ENCODE measurements at regions not wholly inside any gene's neighbourhood (a gene's known extent, or its start where the extent isn't known, plus 50 kb on each side); places are given as distances from the start of the nearest gene placed in this dataset.
A peak's percentile ranks its signal among the peaks of the same experiment; 100 is the strongest.
"Not testable (repeated sequence)": the region's sequence is repeated elsewhere in the genome, so short reads cannot be mapped to it uniquely, and the experiment has no call there.

DNA sequence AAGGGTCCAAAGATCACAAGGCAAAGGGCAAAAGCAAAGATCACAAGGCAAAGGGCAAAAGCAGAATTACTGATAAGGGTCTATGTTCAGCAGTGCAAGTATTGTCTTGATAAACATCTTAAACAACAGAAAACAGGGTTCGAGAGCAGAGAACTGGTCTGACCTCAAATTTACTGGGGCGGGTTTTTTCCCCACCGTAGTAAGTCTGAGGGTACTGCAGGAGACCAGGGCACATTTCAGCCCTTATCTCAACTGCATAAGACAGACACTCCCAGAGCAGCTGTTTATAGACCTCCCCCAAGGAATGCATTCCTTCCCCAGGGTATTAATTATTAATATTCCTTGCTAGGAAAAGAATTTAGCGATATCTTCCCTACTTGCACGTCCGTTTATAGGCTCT is 61.3 kb downstream of the ZNF860 start:
- H3K9me3 ChIP-seq = peaks cover 0 to 14% (median 8%) of the 10 kb centered on the region in 4 donors
- not testable (repeated sequence) for H3K36me3 ChIP-seq; DNase-seq; ATAC-seq (ENCODE audit: low FRiP score in 2 of 2); H3K27ac ChIP-seq; H3K27me3 ChIP-seq; H3K4me3 ChIP-seq
- peaks cover 7 to 17% (median 12%) of the 10 kb centered on the region in 4 donors for H3K4me1 ChIP-seq
- WGBS, 2 donors = 75 to 88% methylated on average over 6 of the region's 6 CpGs

- ATAC-seq (ENCODE audit: low FRiP score in 2 of 2) = peak; percentile 53 to 59
- H3K27ac ChIP-seq = peak overlapping the region; percentile 10 to 78 (median 71)
- H3K4me1 ChIP-seq = peaks cover 7 to 17% (median 12%) of the 10 kb centered on the region in 4 donors
- peak in 1 of 2 donors; percentile 61 for DNase-seq
- no peak for TF ChIP-seq POLR2A (IDR thresholded peaks at IDR 0.05)
- TF ChIP-seq POLR2AphosphoS5 (IDR thresholded peaks at IDR 0.05) = peak; percentile 41 to 43
- TF ChIP-seq, protein P1, sequence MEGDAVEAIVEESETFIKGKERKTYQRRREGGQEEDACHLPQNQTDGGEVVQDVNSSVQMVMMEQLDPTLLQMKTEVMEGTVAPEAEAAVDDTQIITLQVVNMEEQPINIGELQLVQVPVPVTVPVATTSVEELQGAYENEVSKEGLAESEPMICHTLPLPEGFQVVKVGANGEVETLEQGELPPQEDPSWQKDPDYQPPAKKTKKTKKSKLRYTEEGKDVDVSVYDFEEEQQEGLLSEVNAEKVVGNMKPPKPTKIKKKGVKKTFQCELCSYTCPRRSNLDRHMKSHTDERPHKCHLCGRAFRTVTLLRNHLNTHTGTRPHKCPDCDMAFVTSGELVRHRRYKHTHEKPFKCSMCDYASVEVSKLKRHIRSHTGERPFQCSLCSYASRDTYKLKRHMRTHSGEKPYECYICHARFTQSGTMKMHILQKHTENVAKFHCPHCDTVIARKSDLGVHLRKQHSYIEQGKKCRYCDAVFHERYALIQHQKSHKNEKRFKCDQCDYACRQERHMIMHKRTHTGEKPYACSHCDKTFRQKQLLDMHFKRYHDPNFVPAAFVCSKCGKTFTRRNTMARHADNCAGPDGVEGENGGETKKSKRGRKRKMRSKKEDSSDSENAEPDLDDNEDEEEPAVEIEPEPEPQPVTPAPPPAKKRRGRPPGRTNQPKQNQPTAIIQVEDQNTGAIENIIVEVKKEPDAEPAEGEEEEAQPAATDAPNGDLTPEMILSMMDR (IDR thresholded peaks at IDR 0.05) = peak in 1 of 6 experiments; percentile 16
- TF ChIP-seq EP300 (IDR thresholded peaks at IDR 0.05) = peak in 1 of 4 donors; percentile 37
- H3K4me3 ChIP-seq = peak overlapping the region in 1 of 4 donors; percentile 6
- H3K27me3 ChIP-seq = no peaks in the 10 kb centered on the region
- peaks cover 0 to 14% (median 8%) of the 10 kb centered on the region in 4 donors for H3K9me3 ChIP-seq
- WGBS, 2 donors = 25 to 32% methylated on average over 5 of the region's 5 CpGs
- H3K36me3 ChIP-seq = no peaks in the 10 kb centered on the region
Observed at GRCh38 chr3:32045091-32045915, 61.1 kb upstream of the GPD1L start.

DNA sequence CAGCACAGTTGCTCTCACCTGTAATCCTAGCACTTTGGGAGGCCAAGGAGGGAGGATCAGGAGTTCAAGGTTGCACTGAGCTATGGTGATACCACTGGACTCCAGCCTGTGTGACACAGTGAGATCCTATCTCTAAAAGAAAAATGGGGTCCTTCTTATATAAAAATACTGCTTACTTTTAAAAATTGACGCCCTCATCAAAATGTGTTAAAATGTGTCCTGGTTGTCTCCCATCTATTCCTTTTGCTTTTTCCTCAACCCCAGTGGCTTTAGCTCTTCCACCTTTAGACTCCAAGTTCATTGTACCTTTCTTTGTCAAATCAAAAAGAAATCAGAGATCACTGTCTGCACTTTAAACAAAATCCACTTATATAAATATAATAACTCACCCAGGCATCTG is 60.3 kb upstream of the GPD1L start:
- no peak for ATAC-seq (ENCODE audit: low FRiP score in 2 of 2)

GRCh38 chr3:32048487-32049182 is 57.8 kb upstream of the GPD1L start:
- no peaks in the 10 kb centered on the region for H3K27me3 ChIP-seq
- H3K9me3 ChIP-seq = no peaks in the 10 kb centered on the region
- peaks cover 7 to 17% (median 12%) of the 10 kb centered on the region in 4 donors for H3K4me1 ChIP-seq
- TF ChIP-seq POLR2A (IDR thresholded peaks at IDR 0.05) = no peak
- DNase-seq = no peak
- no peak overlapping the region for H3K27ac ChIP-seq
- no peaks in the 10 kb centered on the region for H3K36me3 ChIP-seq
- no peak for ATAC-seq (ENCODE audit: low FRiP score in 2 of 2)
- 94 to 98% methylated on average over 4 of the region's 4 CpGs for WGBS, 2 donors
- no peak overlapping the region for H3K4me3 ChIP-seq

More for the DNA sequence above, 60.3 kb upstream of the GPD1L start:
- H3K4me1 ChIP-seq = peaks cover 7 to 17% (median 12%) of the 10 kb centered on the region in 4 donors
- peak overlapping the region; percentile 10 to 78 (median 71) for H3K27ac ChIP-seq
- peaks cover 0 to 14% (median 8%) of the 10 kb centered on the region in 4 donors for H3K9me3 ChIP-seq
- DNase-seq = no peak
- H3K27me3 ChIP-seq = no peaks in the 10 kb centered on the region
- H3K4me3 ChIP-seq = no peak overlapping the region
- TF ChIP-seq EP300 (IDR thresholded peaks at IDR 0.05) = no peak
- no peak for TF ChIP-seq POLR2A (IDR thresholded peaks at IDR 0.05)
- TF ChIP-seq, protein P1 (IDR thresholded peaks at IDR 0.05) = no peak
- no peak for TF ChIP-seq POLR2AphosphoS5 (IDR thresholded peaks at IDR 0.05)
- 97% methylated on average over 1 of the region's 1 CpG for WGBS, 2 donors
- no peaks in the 10 kb centered on the region for H3K36me3 ChIP-seq

GRCh38 chr3:32049916-32050315 is 56.5 kb upstream of the GPD1L start:
- 71 to 100% methylated on average over 1 of the region's 1 CpG for WGBS, 2 donors
- Histone ChIP-seq H3K27ac (no peak overlapping the region), H3K4me3 (no peak overlapping the region), H3K4me1 (peaks cover 6 to 10% (median 9%) of the 10 kb centered on the region in 4 donors), H3K27me3 (no peaks in the 10 kb centered on the region), H3K36me3 (no peaks in the 10 kb centered on the region), H3K9me3 (no peaks in the 10 kb centered on the region)
- TF ChIP-seq, protein P1 (IDR thresholded peaks at IDR 0.05) = no peak
- TF ChIP-seq EP300 (IDR thresholded peaks at IDR 0.05) (no peak), POLR2A (IDR thresholded peaks at IDR 0.05) (no peak), POLR2AphosphoS5 (IDR thresholded peaks at IDR 0.05) (no peak)
- DNase-seq = no peak
- no peak for ATAC-seq (ENCODE audit: low FRiP score in 2 of 2)

- H3K9me3 ChIP-seq; H3K36me3 ChIP-seq; H3K4me1 ChIP-seq; DNase-seq; ATAC-seq (ENCODE audit: low FRiP score in 2 of 2); H3K27me3 ChIP-seq; H3K4me3 ChIP-seq; H3K27ac ChIP-seq: not testable (repeated sequence)
- WGBS, 2 donors = 42 to 58% methylated on average over 2 of the region's 2 CpGs
Observed at GRCh38 chr3:32052230-32052629, 54.2 kb upstream of the GPD1L start.

DNA sequence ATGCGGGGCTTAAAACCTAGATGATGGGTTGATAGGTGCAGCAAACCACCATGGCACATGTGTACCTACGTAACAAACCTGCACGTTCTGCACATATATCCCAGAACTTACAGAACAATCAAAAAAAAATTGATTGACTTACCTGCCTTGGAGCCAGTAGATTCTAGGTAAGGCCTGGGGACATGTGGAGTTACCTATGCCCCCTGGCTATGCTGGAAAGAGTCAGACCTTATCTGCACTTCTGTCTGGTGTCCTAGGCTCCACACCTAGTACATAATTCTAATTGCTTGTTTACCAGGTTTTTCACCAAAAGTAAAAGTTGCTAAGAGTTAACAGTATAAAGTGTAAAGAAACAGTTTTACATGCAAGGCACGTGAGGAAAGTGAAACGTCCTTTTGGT is 53.6 kb upstream of the GPD1L start:
- H3K36me3 ChIP-seq; H3K9me3 ChIP-seq; DNase-seq; H3K4me3 ChIP-seq; ATAC-seq (ENCODE audit: low FRiP score in 2 of 2); H3K27me3 ChIP-seq; H3K4me1 ChIP-seq; H3K27ac ChIP-seq: not testable (repeated sequence)
- 66 to 77% methylated on average over 5 of the region's 5 CpGs for WGBS, 2 donors
